IPS DF 6.9 (cell line): ENCODE measurements at regions not wholly inside any gene's neighbourhood (a gene's known extent, or its start where the extent isn't known, plus 50 kb on each side); places are given as distances from the start of the nearest gene placed in this dataset.

Experiments
- DNase-seq: peaks from one replicate; pipeline ENCODE4 v3.0.0-alpha.2; 2013; ENCODE audit warnings: low read depth, low spot score
- H3K27ac ChIP-seq: one replicate; pipeline ENCODE4 v1.5.1; 2013; ENCODE audit warnings: low read length, control low read depth
- H3K27me3 ChIP-seq: 2 replicates; pipeline ENCODE4 v1.6.1; 2013; ENCODE audit warnings: mild to moderate bottlenecking, low read length; ENCODE audit not compliant: control insufficient read depth, insufficient read depth
- H3K36me3 ChIP-seq: 2 replicates; pipeline ENCODE4 v1.6.1; 2013; ENCODE audit warnings: low read length; ENCODE audit not compliant: control insufficient read depth, insufficient read depth
- H3K4me1 ChIP-seq: 2 replicates; pipeline ENCODE4 v1.6.1; 2013; ENCODE audit warnings: low read length; ENCODE audit not compliant: control insufficient read depth, insufficient read depth
- H3K4me3 ChIP-seq: 2 replicates; pipeline ENCODE4 v1.5.1; 2013; ENCODE audit warnings: mild to moderate bottlenecking, low read length
- H3K9me3 ChIP-seq: 2 replicates; pipeline ENCODE4 v1.6.1; 2013; ENCODE audit warnings: low read length, inconsistent platforms; ENCODE audit not compliant: control insufficient read depth, insufficient read depth
- WGBS: extraction: QIAGEN DNeasy Blood & Tissue Kit; methylation state at CpG from one replicate; pipeline ENCODE4 v1.1.7; 2013; ENCODE audit warnings: mixed read lengths, missing lambda C conversion rate; ENCODE audit not compliant: insufficient read length, insufficient coverage; 5-methylcytosine and 5-hydroxymethylcytosine counted together

DNA sequence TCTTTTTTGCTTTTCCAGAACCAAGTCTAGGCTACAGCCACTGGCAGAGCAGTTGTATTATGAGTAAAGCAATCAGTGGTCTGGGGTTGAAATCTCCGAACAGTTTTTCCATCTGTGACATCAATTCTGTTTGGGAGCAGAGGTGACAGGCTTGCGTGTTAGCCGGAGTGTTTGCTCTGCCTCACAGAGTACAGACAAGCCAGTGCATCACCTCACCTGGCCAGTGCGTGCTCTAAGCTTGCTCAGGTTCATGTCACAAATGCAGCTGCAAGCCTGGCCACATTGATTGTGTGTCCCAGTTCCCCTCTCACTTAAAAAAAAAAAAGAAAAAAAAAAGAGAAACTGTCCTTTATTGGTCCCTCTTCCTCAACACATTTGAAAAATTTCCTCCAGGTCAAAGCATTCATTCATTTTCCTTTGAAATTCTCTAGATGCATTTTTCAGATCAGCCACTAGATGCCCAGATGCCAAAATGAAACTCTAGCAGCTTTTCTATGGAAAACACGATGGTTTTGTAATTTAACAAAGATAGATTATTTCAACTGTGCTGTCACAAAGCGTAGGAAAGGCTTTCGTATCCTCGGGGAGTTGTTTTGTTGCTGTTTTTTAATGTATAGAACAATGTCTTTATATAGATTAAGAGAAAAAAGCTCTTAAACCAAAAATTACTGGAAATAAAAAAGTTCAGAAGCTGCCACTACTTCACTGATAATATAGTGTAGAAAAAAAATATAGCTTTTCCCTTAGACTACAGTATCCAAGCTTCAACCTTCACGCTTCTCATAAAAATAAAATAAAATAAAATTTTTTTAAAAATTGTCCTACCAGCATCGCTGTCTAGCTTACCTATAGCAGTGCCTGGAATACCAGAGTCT is 585.5 kb downstream of the TLE1 start:
- WGBS, result 100% methylated on average over 2 of the region's 10 CpGs
- no peak for DNase-seq
- H3K27ac ChIP-seq, result no peak overlapping the region

GRCh38 chr9:81097131-81097847 is 592.1 kb downstream of the TLE1 start:
- Histone ChIP-seq H3K27ac (no peak overlapping the region), H3K36me3 (no peaks in the 10 kb centered on the region), H3K27me3 (no peaks in the 10 kb centered on the region), H3K4me3 (no peak overlapping the region), H3K9me3 (no peaks in the 10 kb centered on the region), H3K4me1 (no peaks in the 10 kb centered on the region)
- no peak for DNase-seq
- no CpG with 5 or more reads among the region's 11 CpGs for WGBS

More for the DNA sequence above, 585.5 kb downstream of the TLE1 start:
- H3K4me3 ChIP-seq, result no peak overlapping the region
- H3K4me1 ChIP-seq, result peaks cover 2% of the 10 kb centered on the region; the same call in 1 of the 2 replicates
- no peaks in the 10 kb centered on the region for H3K9me3 ChIP-seq
- H3K36me3 ChIP-seq, result no peaks in the 10 kb centered on the region
- no peaks in the 10 kb centered on the region for H3K27me3 ChIP-seq

DNA sequence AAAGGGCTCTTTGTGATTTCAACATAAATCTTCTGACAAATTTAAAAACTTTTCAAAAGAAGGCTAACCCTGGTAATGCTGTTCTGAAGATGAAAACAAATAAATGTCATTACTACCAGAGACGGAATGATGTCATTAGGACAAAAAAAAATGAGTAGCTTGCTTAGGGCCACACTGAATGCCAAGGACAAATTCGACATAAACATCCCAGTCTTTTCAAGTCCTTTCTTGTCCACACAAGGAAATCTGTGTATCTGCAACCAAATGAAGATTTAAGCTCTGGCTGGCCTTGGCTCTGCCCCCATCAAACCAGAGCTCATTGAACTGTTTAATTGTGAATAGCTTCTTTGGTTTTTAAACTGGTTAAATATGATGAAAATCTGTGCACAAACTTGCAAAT is 592.7 kb downstream of the TLE1 start:
- no peaks in the 10 kb centered on the region for H3K4me1 ChIP-seq
- WGBS, result no CpG with 5 or more reads among the region's 2 CpGs

GRCh38 chr9:81092057-81092456 is 597.3 kb downstream of the TLE1 start:
- Histone ChIP-seq H3K4me1 (no peaks in the 10 kb centered on the region), H3K4me3 (no peak overlapping the region), H3K27ac (no peak overlapping the region), H3K36me3 (no peaks in the 10 kb centered on the region), H3K27me3 (no peaks in the 10 kb centered on the region), H3K9me3 (no peaks in the 10 kb centered on the region)
- no peak for DNase-seq
- WGBS, result no CpG with 5 or more reads among the region's 2 CpGs

More for the DNA sequence above, 592.7 kb downstream of the TLE1 start:
- no peak overlapping the region for H3K27ac ChIP-seq
- DNase-seq, result no peak
- no peaks in the 10 kb centered on the region for H3K9me3 ChIP-seq
- H3K4me3 ChIP-seq, result no peak overlapping the region
- no peaks in the 10 kb centered on the region for H3K27me3 ChIP-seq
- no peaks in the 10 kb centered on the region for H3K36me3 ChIP-seq

DNA sequence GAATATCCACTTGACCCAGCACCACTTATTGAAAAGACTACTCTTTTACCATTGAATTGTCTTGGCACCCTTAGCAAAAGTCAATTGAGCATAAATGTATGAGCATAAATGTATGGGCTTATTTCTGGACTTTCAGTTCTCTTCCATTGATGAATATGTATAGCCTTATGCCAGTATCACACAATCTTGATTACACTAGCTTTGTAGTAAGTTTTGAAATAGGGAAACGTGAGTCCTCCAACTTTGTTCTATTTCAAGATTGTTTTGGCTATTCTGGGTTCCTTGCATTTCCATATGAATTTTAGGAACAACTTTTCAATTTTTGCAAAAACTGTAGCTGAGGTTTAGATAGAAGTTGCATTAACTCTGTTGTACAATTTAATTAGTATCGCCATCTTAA is 601.0 kb downstream of the TLE1 start:
- Histone ChIP-seq H3K9me3 (no peaks in the 10 kb centered on the region), H3K27ac (no peak overlapping the region), H3K27me3 (no peaks in the 10 kb centered on the region), H3K4me3 (no peak overlapping the region), H3K36me3 (no peaks in the 10 kb centered on the region), H3K4me1 (no peaks in the 10 kb centered on the region)
- WGBS, result no CpG with 5 or more reads among the region's 2 CpGs
- no peak for DNase-seq

GRCh38 chr9:81086416-81086815 is 602.9 kb downstream of the TLE1 start:
- no peaks in the 10 kb centered on the region for H3K36me3 ChIP-seq
- H3K4me1 ChIP-seq, result no peaks in the 10 kb centered on the region
- H3K27ac ChIP-seq, result no peak overlapping the region
- H3K27me3 ChIP-seq, result no peaks in the 10 kb centered on the region
- H3K4me3 ChIP-seq, result no peak overlapping the region
- DNase-seq, result no peak
- no CpG with 5 or more reads among the region's 3 CpGs for WGBS
- H3K9me3 ChIP-seq, result no peaks in the 10 kb centered on the region

DNA sequence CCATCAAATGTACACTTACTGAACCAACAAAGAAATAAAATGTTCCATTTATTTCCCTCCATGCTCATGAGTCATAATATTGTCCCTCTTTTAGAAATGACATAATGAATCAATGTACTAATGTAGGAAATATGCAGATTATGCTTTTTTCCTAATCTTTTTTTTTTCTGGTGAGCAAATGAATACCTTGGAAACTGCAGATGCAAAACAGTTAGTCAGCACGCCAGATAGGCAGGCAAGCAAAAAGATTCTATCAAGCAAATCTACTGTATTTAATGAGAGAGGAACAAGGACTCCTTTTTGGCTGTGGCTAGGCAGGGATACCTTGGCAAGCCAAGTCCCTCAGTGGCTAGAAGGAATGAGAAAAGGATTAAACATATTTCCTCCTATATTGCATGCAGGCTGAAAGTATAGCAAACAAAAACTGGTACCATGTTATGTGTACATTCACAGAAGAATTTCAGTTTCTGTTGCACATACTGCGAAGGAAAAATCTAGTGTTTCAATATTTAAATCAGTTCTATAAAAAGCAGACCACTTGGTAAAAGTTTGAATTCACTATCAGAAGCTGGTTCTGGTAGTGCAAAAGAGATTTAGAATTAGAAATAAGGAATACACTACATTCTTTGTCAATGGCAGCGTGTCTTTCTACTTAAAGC is 605.4 kb downstream of the TLE1 start:
- no peak for DNase-seq
- Histone ChIP-seq H3K4me1 (no peaks in the 10 kb centered on the region), H3K36me3 (no peaks in the 10 kb centered on the region), H3K9me3 (no peaks in the 10 kb centered on the region), H3K27me3 (no peaks in the 10 kb centered on the region), H3K27ac (no peak overlapping the region), H3K4me3 (no peak overlapping the region)
- WGBS, result no CpG with 5 or more reads among the region's 3 CpGs

- no CpG with 5 or more reads among the region's 4 CpGs for WGBS
These were observed 606.3 kb downstream of the TLE1 start for GRCh38 chr9:81083067-81083466.

GRCh38 chr9:81082221-81082620 is 607.1 kb downstream of the TLE1 start:
- DNase-seq, result no peak
- H3K9me3 ChIP-seq, result no peaks in the 10 kb centered on the region
- H3K36me3 ChIP-seq, result no peaks in the 10 kb centered on the region
- no peak overlapping the region for H3K4me3 ChIP-seq
- no peak overlapping the region for H3K27ac ChIP-seq
- no peaks in the 10 kb centered on the region for H3K27me3 ChIP-seq
- no peaks in the 10 kb centered on the region for H3K4me1 ChIP-seq

More at GRCh38 chr9:81083067-81083466, 606.3 kb downstream of the TLE1 start:
- H3K4me3 ChIP-seq, result no peak overlapping the region
- H3K27ac ChIP-seq, result no peak overlapping the region
- no peaks in the 10 kb centered on the region for H3K4me1 ChIP-seq
- no peak for DNase-seq
- H3K27me3 ChIP-seq, result no peaks in the 10 kb centered on the region
- H3K9me3 ChIP-seq, result no peaks in the 10 kb centered on the region
- H3K36me3 ChIP-seq, result no peaks in the 10 kb centered on the region

- no peaks in the 10 kb centered on the region for H3K36me3 ChIP-seq
- no peaks in the 10 kb centered on the region for H3K9me3 ChIP-seq
- no peaks in the 10 kb centered on the region for H3K4me1 ChIP-seq
- no peaks in the 10 kb centered on the region for H3K27me3 ChIP-seq
- no peak overlapping the region for H3K27ac ChIP-seq
- H3K4me3 ChIP-seq, result no peak overlapping the region
- no peak for DNase-seq
These were observed 608.4 kb downstream of the TLE1 start for GRCh38 chr9:81080900-81081299.
